ENCODE measurements at regions not wholly inside any gene's neighbourhood (a gene's known extent, or its start where the extent isn't known, plus 50 kb on each side); places are given as distances from the start of the nearest gene placed in this dataset.

DNA sequence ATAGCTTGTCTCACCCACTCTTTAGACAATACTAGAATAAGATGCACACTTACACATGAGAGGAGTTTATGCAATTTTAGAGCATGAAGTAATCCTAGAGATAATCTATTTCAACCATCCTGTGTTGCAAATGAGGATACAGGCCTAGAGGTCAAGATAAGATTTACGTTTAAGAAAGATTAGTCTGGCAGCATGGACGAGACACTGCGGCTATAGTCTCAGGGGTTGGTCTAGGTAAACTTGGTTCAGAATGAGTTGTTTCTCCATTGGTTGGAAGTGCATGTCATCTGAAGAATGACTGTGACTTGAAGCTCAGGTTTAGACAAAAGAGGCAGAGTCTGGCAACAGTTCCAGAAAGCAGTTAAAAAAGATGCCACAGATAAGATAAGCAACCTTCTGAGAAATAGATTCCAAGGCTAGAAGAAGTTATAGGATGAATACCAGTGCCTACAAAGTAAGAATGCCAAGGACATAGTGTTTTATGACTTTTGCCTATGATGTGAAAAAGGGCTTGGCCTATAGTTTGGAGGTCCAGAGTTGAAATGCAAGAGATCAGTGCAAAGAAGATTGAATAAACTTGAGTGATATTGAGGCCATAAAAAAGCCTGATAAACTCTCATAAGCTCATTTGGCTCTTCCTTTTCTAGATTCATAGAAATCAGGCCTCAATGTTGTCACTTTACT lies 631.0 kb downstream of the SQOR start:
- Histone ChIP-seq H3K4me2 (ENCODE audit: low read depth, low read length) (no peak overlapping the region), H3K27ac (ENCODE audit: extremely low read length, insufficient read depth, low read length) (no peak overlapping the region), H3K4me3 (replicated peaks in 1 of 3; ENCODE audit: insufficient read depth in 1 of 3, low read depth in 2 of 3, low read length in 3 of 3) (no peak overlapping the region), H2AFZ (ENCODE audit: low read length) (no peak overlapping the region), H3K27me3 (ENCODE audit: control insufficient read depth in 1 of 2, insufficient read depth in 2 of 2, low read length in 2 of 2) (no peaks in the 10 kb centered on the region), H3K36me3 (replicated peaks in 1 of 2; ENCODE audit: control insufficient read depth in 1 of 2, insufficient read depth in 2 of 2, low read length in 2 of 2) (no peaks in the 10 kb centered on the region), H4K20me1 (ENCODE audit: insufficient read depth, low read length) (no peaks in the 10 kb centered on the region), H3K79me2 (ENCODE audit: insufficient read depth, low read length) (no peaks in the 10 kb centered on the region), H3K4me1 (ENCODE audit: insufficient read depth, low read length) (no peaks in the 10 kb centered on the region), H3K9ac (ENCODE audit: insufficient read depth, low read depth, low read length) (no peak overlapping the region), H3K9me3 (ENCODE audit: low read length) (peaks cover 19% of the 10 kb centered on the region; the same call in 1 of the 2 replicates)
- 2% methylated on average over 3 of the region's 3 CpGs for WGBS (ENCODE audit: low lambda C conversion rate)
- BruUV-seq (replicated peaks): no TSS peak
- FAIRE-seq (no peak), DNase-seq (ENCODE audit: low spot score) (no peak), ATAC-seq (no peak)
- in situ Hi-C loops (cut with HindIII; ENCODE audit: extremely low pct_ligation_motif_present, low pct_unique_long_range_greater_than_20kb) (no loop called here), intact Hi-C loops (cut with micrococcal nuclease; ENCODE audit: unreplicated experiment) (no loop called here)
- ChIA-PET CTCF (ENCODE audit: low intra/inter-chr PET ratio, low total read pairs) (no interaction called here), POLR2A (no interaction called here)
- TF ChIP-seq, protein P1, sequence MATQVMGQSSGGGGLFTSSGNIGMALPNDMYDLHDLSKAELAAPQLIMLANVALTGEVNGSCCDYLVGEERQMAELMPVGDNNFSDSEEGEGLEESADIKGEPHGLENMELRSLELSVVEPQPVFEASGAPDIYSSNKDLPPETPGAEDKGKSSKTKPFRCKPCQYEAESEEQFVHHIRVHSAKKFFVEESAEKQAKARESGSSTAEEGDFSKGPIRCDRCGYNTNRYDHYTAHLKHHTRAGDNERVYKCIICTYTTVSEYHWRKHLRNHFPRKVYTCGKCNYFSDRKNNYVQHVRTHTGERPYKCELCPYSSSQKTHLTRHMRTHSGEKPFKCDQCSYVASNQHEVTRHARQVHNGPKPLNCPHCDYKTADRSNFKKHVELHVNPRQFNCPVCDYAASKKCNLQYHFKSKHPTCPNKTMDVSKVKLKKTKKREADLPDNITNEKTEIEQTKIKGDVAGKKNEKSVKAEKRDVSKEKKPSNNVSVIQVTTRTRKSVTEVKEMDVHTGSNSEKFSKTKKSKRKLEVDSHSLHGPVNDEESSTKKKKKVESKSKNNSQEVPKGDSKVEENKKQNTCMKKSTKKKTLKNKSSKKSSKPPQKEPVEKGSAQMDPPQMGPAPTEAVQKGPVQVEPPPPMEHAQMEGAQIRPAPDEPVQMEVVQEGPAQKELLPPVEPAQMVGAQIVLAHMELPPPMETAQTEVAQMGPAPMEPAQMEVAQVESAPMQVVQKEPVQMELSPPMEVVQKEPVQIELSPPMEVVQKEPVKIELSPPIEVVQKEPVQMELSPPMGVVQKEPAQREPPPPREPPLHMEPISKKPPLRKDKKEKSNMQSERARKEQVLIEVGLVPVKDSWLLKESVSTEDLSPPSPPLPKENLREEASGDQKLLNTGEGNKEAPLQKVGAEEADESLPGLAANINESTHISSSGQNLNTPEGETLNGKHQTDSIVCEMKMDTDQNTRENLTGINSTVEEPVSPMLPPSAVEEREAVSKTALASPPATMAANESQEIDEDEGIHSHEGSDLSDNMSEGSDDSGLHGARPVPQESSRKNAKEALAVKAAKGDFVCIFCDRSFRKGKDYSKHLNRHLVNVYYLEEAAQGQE (IDR thresholded peaks at IDR 0.05; ENCODE audit: borderline replicate concordance in 1 of 2, low read depth in 1 of 2, low read length in 2 of 2): no peak
- TF ChIP-seq KAT7 (CRISPR knock-in tag; IDR thresholded peaks at IDR 0.05; ENCODE audit: borderline replicate concordance) (no peak), RBM39 (IDR thresholded peaks at IDR 0.05; ENCODE audit: low read depth, low read length, poor library complexity, severe bottlenecking) (no peak), ZNF10 (CRISPR knock-in tag; IDR thresholded peaks at IDR 0.05; ENCODE audit: borderline replicate concordance, low read depth) (no peak), MIER3 (CRISPR knock-in tag; IDR thresholded peaks at IDR 0.05; ENCODE audit: borderline replicate concordance) (no peak), NFE2L1 (CRISPR knock-in tag; IDR thresholded peaks at IDR 0.05; ENCODE audit: borderline replicate concordance) (no peak), FOXJ3 (CRISPR knock-in tag; IDR thresholded peaks at IDR 0.05; ENCODE audit: borderline replicate concordance) (no peak), STAT5B (CRISPR knock-in tag; IDR thresholded peaks at IDR 0.05) (no peak), CHD4 (IDR thresholded peaks at IDR 0.05; ENCODE audit: borderline replicate concordance, low read length) (no peak), RNF2 (conservative IDR thresholded peaks at IDR 0.05; ENCODE audit: low read depth) (no peak)
- TF ChIP-seq, protein P2, sequence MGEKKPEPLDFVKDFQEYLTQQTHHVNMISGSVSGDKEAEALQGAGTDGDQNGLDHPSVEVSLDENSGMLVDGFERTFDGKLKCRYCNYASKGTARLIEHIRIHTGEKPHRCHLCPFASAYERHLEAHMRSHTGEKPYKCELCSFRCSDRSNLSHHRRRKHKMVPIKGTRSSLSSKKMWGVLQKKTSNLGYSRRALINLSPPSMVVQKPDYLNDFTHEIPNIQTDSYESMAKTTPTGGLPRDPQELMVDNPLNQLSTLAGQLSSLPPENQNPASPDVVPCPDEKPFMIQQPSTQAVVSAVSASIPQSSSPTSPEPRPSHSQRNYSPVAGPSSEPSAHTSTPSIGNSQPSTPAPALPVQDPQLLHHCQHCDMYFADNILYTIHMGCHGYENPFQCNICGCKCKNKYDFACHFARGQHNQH (CRISPR knock-in tag; IDR thresholded peaks at IDR 0.05): no peak
- TF ChIP-seq, protein P3, sequence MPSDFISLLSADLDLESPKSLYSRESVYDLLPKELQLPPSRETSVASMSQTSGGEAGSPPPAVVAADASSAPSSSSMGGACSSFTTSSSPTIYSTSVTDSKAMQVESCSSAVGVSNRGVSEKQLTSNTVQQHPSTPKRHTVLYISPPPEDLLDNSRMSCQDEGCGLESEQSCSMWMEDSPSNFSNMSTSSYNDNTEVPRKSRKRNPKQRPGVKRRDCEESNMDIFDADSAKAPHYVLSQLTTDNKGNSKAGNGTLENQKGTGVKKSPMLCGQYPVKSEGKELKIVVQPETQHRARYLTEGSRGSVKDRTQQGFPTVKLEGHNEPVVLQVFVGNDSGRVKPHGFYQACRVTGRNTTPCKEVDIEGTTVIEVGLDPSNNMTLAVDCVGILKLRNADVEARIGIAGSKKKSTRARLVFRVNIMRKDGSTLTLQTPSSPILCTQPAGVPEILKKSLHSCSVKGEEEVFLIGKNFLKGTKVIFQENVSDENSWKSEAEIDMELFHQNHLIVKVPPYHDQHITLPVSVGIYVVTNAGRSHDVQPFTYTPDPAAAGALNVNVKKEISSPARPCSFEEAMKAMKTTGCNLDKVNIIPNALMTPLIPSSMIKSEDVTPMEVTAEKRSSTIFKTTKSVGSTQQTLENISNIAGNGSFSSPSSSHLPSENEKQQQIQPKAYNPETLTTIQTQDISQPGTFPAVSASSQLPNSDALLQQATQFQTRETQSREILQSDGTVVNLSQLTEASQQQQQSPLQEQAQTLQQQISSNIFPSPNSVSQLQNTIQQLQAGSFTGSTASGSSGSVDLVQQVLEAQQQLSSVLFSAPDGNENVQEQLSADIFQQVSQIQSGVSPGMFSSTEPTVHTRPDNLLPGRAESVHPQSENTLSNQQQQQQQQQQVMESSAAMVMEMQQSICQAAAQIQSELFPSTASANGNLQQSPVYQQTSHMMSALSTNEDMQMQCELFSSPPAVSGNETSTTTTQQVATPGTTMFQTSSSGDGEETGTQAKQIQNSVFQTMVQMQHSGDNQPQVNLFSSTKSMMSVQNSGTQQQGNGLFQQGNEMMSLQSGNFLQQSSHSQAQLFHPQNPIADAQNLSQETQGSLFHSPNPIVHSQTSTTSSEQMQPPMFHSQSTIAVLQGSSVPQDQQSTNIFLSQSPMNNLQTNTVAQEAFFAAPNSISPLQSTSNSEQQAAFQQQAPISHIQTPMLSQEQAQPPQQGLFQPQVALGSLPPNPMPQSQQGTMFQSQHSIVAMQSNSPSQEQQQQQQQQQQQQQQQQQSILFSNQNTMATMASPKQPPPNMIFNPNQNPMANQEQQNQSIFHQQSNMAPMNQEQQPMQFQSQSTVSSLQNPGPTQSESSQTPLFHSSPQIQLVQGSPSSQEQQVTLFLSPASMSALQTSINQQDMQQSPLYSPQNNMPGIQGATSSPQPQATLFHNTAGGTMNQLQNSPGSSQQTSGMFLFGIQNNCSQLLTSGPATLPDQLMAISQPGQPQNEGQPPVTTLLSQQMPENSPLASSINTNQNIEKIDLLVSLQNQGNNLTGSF (CRISPR knock-in tag; IDR thresholded peaks at IDR 0.05): no peak
- TF ChIP-seq, protein P4, sequence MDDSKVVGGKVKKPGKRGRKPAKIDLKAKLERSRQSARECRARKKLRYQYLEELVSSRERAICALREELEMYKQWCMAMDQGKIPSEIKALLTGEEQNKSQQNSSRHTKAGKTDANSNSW (CRISPR knock-in tag; IDR thresholded peaks at IDR 0.05; ENCODE audit: borderline replicate concordance): no peak
